GM21619 (cell line): ENCODE measurements at regions not wholly inside any gene's neighbourhood (a gene's known extent, or its start where the extent isn't known, plus 50 kb on each side); places are given as distances from the start of the nearest gene placed in this dataset.

ENCODE experiments used
- ATAC-seq: cut with Tn5 transposase; IDR thresholded peaks from one replicate; pipeline ENCODE4 v1.9.1; 2021; ENCODE audit not compliant: unreplicated experiment

- no peak for ATAC-seq
Measured at GRCh38 chr1:68378296-68379084, 71.3 kb downstream of the RPE65 start.

- no peak for ATAC-seq
Measured at GRCh38 chr1:68377098-68377497, 72.7 kb downstream of the RPE65 start.

- no peak for ATAC-seq
Measured at GRCh38 chr1:68376441-68376840, 73.3 kb downstream of the RPE65 start.

- no peak for ATAC-seq
Measured at GRCh38 chr1:68375919-68376318, 73.8 kb downstream of the RPE65 start.

- no peak for ATAC-seq
Measured at GRCh38 chr1:68373173-68373572, 76.6 kb downstream of the RPE65 start.

GRCh38 chr1:68372487-68372886, 77.3 kb downstream of the RPE65 start:
- no peak for ATAC-seq

GRCh38 chr1:68370101-68370915, 79.4 kb downstream of the RPE65 start:
- ATAC-seq: no peak

- no peak for ATAC-seq
Measured at GRCh38 chr1:68366572-68366971, 83.2 kb downstream of the RPE65 start.

- ATAC-seq: no peak
Measured at GRCh38 chr1:68365709-68366382, 83.9 kb downstream of the RPE65 start.

- no peak for ATAC-seq
Measured at GRCh38 chr1:68363339-68363738, 86.4 kb downstream of the RPE65 start.

GRCh38 chr1:68361346-68361910, 88.3 kb downstream of the RPE65 start:
- ATAC-seq: no peak

- ATAC-seq: no peak
Measured at GRCh38 chr1:68359045-68359444, 90.7 kb downstream of the RPE65 start.

GRCh38 chr1:68358439-68358838, 91.3 kb downstream of the RPE65 start:
- no peak for ATAC-seq

GRCh38 chr1:68355614-68356013, 94.1 kb downstream of the RPE65 start:
- no peak for ATAC-seq

GRCh38 chr1:68352202-68352601, 97.6 kb downstream of the RPE65 start:
- ATAC-seq: no peak

- ATAC-seq: peak; percentile 97
Measured at GRCh38 chr1:68347415-68347814, 102.3 kb downstream of the RPE65 start.

GRCh38 chr1:68346188-68346808, 103.5 kb downstream of the RPE65 start:
- no peak for ATAC-seq

- ATAC-seq: no peak
Measured at GRCh38 chr1:68344208-68344607, 105.5 kb downstream of the RPE65 start.

- ATAC-seq: no peak
Measured at GRCh38 chr1:68340951-68341350, 108.6 kb upstream of the WLS start.

- no peak for ATAC-seq
Measured at GRCh38 chr1:68339505-68339904, 107.2 kb upstream of the WLS start.

GRCh38 chr1:68338081-68338480, 105.8 kb upstream of the WLS start:
- no peak for ATAC-seq
